Adrenal gland (tissue), 9 donors: ENCODE measurements at regions not wholly inside any gene's neighbourhood (a gene's known extent, or its start where the extent isn't known, plus 50 kb on each side); places are given as distances from the start of the nearest gene placed in this dataset.
"Not testable (repeated sequence)": the region's sequence is repeated elsewhere in the genome, so short reads cannot be mapped to it uniquely, and the experiment has no call there.

ENCODE experiments used
- DNase-seq, 7 donors: peaks; one replicate each; pipeline ENCODE4 v3.0.0-alpha.2; 2019 to 2020
- H3K27ac ChIP-seq, 5 donors: fragments of 200-600 bp; sonication (generic) in 4 of 5; 1 replicate in 3 of 5; 2 replicates in 2 of 5; pipeline versions ENCODE4 v1.5.1 to v1.8.0; 2016 to 2020; ENCODE audit warnings: mild to moderate bottlenecking in 1 of 5
- H3K27me3 ChIP-seq: fragments of 200-600 bp; 2 replicates; pipeline ENCODE4 v1.8.0; 2021
- H3K36me3 ChIP-seq, 2 donors: fragments of 200-600 bp; replicated peaks in 1 of 2; 1 replicate in 1 of 2; 2 replicates in 1 of 2; pipeline versions ENCODE4 v1.5.1 to v1.8.0; 2018 to 2022
- H3K4me1 ChIP-seq, 2 donors: fragments of 200-600 bp; replicated peaks in 1 of 2; 1 replicate in 1 of 2; 2 replicates in 1 of 2; pipeline versions ENCODE4 v1.5.1 to v1.8.0; 2018 to 2021
- H3K4me3 ChIP-seq, 4 donors: fragments of 200-600 bp; sonication (generic) in 3 of 4; one replicate each; pipeline ENCODE4 v1.5.1; 2016 to 2018
- H3K9me3 ChIP-seq, 3 donors: fragments of 200-600 bp; sonication (generic) in 1 of 3; replicated peaks in 1 of 3; 1 replicate in 2 of 3; 2 replicates in 1 of 3; pipeline versions ENCODE4 v1.5.1 to v1.8.0; 2016 to 2021
- POLR2A ChIP-seq, 2 donors: fragments of 450-650 bp; IDR thresholded peaks; one replicate each; pipeline ENCODE4 v1.6.1; 2017; ENCODE audit warnings: antibody characterized with exemption in 2 of 2, mild to moderate bottlenecking in 2 of 2, moderate library complexity in 1 of 2
- WGBS, 4 donors: extraction: QIAGEN DNeasy Blood & Tissue Kit in 2 of 4; methylation state at CpG; one replicate each; pipeline versions ENCODE4 v1.1.5 to v1.1.7; 2013 to 2017; 5-methylcytosine and 5-hydroxymethylcytosine counted together
- intact Hi-C, 2 donors: fragments of 100-400 bp; cut with DNase I; formaldehyde crosslinking; loops; one replicate each; pipeline versions ENCODE4 v1.14.1 to v1.15.0; 2022 to 2023
- TF ChIP-seq, protein P1 (sequence below), 6 experiments: fragments of 450-650 bp in 4 of 6; fragments of 200-600 bp in 2 of 6; sonication (generic) in 1 of 6; IDR thresholded peaks; 1 replicate in 5 of 6; 2 replicates in 1 of 6; pipeline versions ENCODE4 v1.5.1 to v1.8.0; 2016 to 2021; ENCODE audit warnings: antibody characterized with exemption in 6 of 6, mild to moderate bottlenecking in 2 of 6, moderate library complexity in 1 of 6
- donor health status: healthy with polysubstance abuse.
- donor health status: Bipolar disorder and iron deficiency.
- donor health status: DM: yes; HTN: yes; CAD: no.
- donor health status: DM: no; HTN: no; CAD: no.
- donor health status: DM: no; HTN: no; CAD: no.

DNA sequence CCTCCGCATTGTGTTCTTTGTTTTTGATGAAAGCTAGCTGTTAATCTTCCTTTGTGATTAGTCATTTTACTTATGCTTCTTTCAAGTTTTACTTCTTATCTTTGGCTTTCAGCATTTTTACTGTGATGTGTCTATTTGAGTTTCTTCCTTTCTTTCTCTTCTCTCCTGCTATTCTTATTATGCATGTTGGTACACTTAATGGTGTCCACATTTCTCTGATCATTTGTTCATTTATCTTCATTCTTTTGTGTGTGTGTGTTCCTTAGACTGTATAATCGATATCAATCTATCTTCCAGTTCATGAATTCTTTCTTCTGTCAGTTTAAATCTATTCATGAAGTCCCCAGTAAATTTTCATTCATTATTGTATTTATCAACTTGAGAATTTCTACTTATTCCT lies 1650.3 kb downstream of the BRINP3 start:
- no peaks in the 10 kb centered on the region for H3K9me3 ChIP-seq
- intact Hi-C loops: no loop called here

GRCh38 chr1:188841111-188841696 lies 1636.5 kb downstream of the BRINP3 start:
- H3K9me3 ChIP-seq, H3K36me3 ChIP-seq, H3K4me1 ChIP-seq, H3K27me3 ChIP-seq, H3K27ac ChIP-seq, intact Hi-C loops, H3K4me3 ChIP-seq, DNase-seq: not testable (repeated sequence)
- WGBS, 4 donors: 94 to 97% (median 96%) methylated on average over 6 to 40 of the region's 40 CpGs

More for the DNA sequence above, 1650.3 kb downstream of the BRINP3 start:
- H3K4me3 ChIP-seq: no peak overlapping the region
- H3K36me3 ChIP-seq: no peaks in the 10 kb centered on the region
- no peak for DNase-seq
- WGBS, 4 donors: 72 to 75% (median 74%) methylated on average over 2 of the region's 2 CpGs
- H3K4me1 ChIP-seq: no peaks in the 10 kb centered on the region
- no peaks in the 10 kb centered on the region for H3K27me3 ChIP-seq
- TF ChIP-seq, protein P1, sequence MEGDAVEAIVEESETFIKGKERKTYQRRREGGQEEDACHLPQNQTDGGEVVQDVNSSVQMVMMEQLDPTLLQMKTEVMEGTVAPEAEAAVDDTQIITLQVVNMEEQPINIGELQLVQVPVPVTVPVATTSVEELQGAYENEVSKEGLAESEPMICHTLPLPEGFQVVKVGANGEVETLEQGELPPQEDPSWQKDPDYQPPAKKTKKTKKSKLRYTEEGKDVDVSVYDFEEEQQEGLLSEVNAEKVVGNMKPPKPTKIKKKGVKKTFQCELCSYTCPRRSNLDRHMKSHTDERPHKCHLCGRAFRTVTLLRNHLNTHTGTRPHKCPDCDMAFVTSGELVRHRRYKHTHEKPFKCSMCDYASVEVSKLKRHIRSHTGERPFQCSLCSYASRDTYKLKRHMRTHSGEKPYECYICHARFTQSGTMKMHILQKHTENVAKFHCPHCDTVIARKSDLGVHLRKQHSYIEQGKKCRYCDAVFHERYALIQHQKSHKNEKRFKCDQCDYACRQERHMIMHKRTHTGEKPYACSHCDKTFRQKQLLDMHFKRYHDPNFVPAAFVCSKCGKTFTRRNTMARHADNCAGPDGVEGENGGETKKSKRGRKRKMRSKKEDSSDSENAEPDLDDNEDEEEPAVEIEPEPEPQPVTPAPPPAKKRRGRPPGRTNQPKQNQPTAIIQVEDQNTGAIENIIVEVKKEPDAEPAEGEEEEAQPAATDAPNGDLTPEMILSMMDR (IDR thresholded peaks at IDR 0.05): no peak
- TF ChIP-seq POLR2A (IDR thresholded peaks at IDR 0.05): no peak
- no peak overlapping the region for H3K27ac ChIP-seq

DNA sequence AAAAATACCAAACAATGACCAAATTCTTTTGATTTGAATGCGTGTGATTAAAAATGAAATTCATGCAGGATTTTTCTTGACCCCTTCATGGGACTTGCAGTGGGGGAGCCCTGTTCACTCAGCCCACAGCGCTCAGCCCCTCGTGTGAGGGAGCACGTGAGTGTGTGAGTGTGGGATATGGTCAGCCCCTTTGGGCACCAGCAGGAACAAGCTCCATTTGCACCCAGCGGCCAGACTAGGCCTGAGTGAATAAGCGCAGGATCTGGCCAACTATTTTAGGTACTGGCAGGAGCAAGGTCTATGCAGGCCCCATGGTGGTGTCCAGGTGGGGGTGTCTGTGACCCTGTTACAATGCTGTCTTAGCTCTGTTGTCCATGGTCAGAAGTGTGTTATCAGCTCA lies 1631.2 kb downstream of the BRINP3 start:
- Histone ChIP-seq H3K36me3 (no peaks in the 10 kb centered on the region), H3K4me3 (no peak overlapping the region), H3K27me3 (no peaks in the 10 kb centered on the region), H3K4me1 (no peaks in the 10 kb centered on the region), H3K9me3 (no peaks in the 10 kb centered on the region), H3K27ac (no peak overlapping the region)
- intact Hi-C loops: no loop called here
- TF ChIP-seq, protein P1 (IDR thresholded peaks at IDR 0.05): no peak
- no peak for TF ChIP-seq POLR2A (IDR thresholded peaks at IDR 0.05)
- no peak for DNase-seq
- WGBS, 4 donors: 93 to 95% (median 95%) methylated on average over 6 of the region's 6 CpGs

DNA sequence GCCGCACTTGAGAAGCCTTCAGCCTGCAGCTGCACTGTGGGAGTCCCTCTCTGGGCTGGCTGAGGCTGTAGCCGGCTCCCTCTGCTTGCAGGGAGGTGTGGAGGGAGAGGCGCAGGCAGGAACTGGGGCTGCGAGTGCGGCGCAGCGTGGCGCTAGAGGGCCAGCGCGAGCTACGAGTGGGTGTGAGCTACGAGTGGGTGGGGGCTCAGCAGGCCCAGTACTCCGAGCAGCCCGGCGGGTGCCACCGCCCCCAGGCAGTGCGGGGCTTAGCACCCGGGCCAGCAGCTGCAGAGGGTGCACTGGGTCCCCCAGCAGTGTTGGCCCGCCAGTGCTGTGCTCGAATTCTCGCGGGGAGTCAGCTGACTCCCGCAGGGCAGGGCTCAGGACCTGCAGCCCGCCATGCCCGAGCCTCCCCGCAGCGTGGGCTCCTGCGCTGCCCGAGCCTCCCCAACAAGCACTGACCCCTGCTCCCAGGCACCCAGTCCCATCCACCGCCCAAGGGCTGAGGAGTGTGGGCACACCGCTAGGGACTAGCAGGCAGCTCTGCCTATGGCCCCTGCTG lies 1620.1 kb downstream of the BRINP3 start:
- Histone ChIP-seq H3K9me3 (no peaks in the 10 kb centered on the region), H3K4me3 (no peak overlapping the region), H3K27me3 (no peaks in the 10 kb centered on the region), H3K4me1 (no peaks in the 10 kb centered on the region), H3K36me3 (no peaks in the 10 kb centered on the region), H3K27ac (no peak overlapping the region)
- intact Hi-C loops: no loop called here
- WGBS, 4 donors: 95 to 97% (median 96%) methylated on average over 14 to 31 of the region's 31 CpGs
- no peak for DNase-seq
- TF ChIP-seq POLR2A (IDR thresholded peaks at IDR 0.05): no peak
- TF ChIP-seq, protein P1 (IDR thresholded peaks at IDR 0.05): no peak

DNA sequence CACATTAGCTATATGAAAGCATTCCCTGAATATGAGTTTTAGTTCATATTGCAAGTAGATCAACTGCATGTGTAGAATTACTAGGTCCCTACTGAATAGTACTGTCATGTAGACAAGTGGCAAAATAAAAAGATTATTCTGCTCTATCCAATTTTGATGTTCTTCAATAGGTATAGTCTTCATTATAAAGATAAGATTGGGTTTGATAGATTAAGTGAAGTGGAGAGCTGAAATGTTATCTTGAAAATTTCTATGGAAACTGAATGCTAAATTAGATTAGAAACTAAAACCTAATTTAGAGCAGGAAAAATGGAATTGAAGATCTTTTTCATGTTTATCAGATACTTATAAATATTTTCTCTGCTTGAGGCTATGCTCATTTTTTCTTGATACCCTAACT lies 1610.0 kb downstream of the BRINP3 start:
- TF ChIP-seq, protein P1 (IDR thresholded peaks at IDR 0.05): no peak
- no peak for TF ChIP-seq POLR2A (IDR thresholded peaks at IDR 0.05)
- DNase-seq: no peak
- Histone ChIP-seq H3K27ac (no peak overlapping the region), H3K36me3 (no peaks in the 10 kb centered on the region), H3K4me3 (no peak overlapping the region), H3K4me1 (no peaks in the 10 kb centered on the region), H3K27me3 (no peaks in the 10 kb centered on the region), H3K9me3 (no peaks in the 10 kb centered on the region)
- intact Hi-C loops: no loop called here
